ENCODE measurements at regions not wholly inside any gene's neighbourhood (a gene's known extent, or its start where the extent isn't known, plus 50 kb on each side); places are given as distances from the start of the nearest gene placed in this dataset.

GRCh38 chr18:61194726-61195125 is 138.5 kb upstream of the CDH20 start:
- Histone ChIP-seq H3K23ac (ENCODE audit: insufficient read length) (no peak overlapping the region), H3K27me3 (replicated peaks in 1 of 4; ENCODE audit: control insufficient read depth in 3 of 4, extremely low read depth in 1 of 4, insufficient read depth in 3 of 4, low read length in 3 of 4) (no peaks in the 10 kb centered on the region), H2BK20ac (ENCODE audit: low read length) (no peak overlapping the region), H3K9ac (replicated peaks in 1 of 4; ENCODE audit: extremely low read depth in 1 of 4, low read depth in 3 of 4, low read length in 3 of 4) (no peak overlapping the region), H4K20me1 (replicated peaks in 1 of 2; ENCODE audit: control insufficient read depth in 1 of 2, insufficient read depth in 2 of 2, low read length in 2 of 2) (no peaks in the 10 kb centered on the region), H2BK12ac (ENCODE audit: low read depth, low read length) (no peak overlapping the region), H2BK120ac (replicated peaks; ENCODE audit: low read depth, low read length) (no peak overlapping the region), H4K91ac (replicated peaks; ENCODE audit: insufficient read length, low read length) (no peak overlapping the region), H3K56ac (replicated peaks; ENCODE audit: insufficient read length, low read depth, low read length) (no peak overlapping the region), H2BK5ac (ENCODE audit: low read depth, low read length) (no peak overlapping the region), H2BK15ac (ENCODE audit: low read length) (no peak overlapping the region), H4K8ac (ENCODE audit: extremely low read depth, insufficient read depth, low read length) (no peak overlapping the region), H3K4me2 (ENCODE audit: insufficient read depth in 1 of 2, low read depth in 2 of 2, low read length in 2 of 2) (no peak overlapping the region), H3K79me2 (ENCODE audit: control insufficient read depth in 1 of 2, insufficient read depth in 2 of 2, low read length in 2 of 2) (no peaks in the 10 kb centered on the region), H3K4me3 (ENCODE audit: extremely low read depth in 1 of 4, insufficient read depth in 2 of 4, low read depth in 3 of 4, low read length in 4 of 4) (no peak overlapping the region), H3K79me1 (ENCODE audit: low read depth, low read length) (no peaks in the 10 kb centered on the region), H4K5ac (ENCODE audit: insufficient read length, low read depth, low read length) (no peak overlapping the region), H3K14ac (ENCODE audit: insufficient read length) (no peak overlapping the region), H2AK5ac (ENCODE audit: low read depth, low read length) (no peak overlapping the region), H2AFZ (ENCODE audit: low read length) (no peak overlapping the region), H3K18ac (ENCODE audit: extremely low read depth, low read length) (no peak overlapping the region), H3K4me1 (replicated peaks in 1 of 4; ENCODE audit: control insufficient read depth in 3 of 4, insufficient read depth in 4 of 4, low read length in 3 of 4) (no peaks in the 10 kb centered on the region), H3K9me3 (ENCODE audit: insufficient read depth in 2 of 2, low read depth in 1 of 2, low read length in 1 of 2) (no peaks in the 10 kb centered on the region), H3K4ac (replicated peaks; ENCODE audit: insufficient read length, low read depth, low read length) (no peak overlapping the region), H3K36me3 (ENCODE audit: control insufficient read depth in 2 of 4, insufficient read depth in 4 of 4, low read length in 3 of 4) (no peaks in the 10 kb centered on the region), H3K23me2 (ENCODE audit: low read depth, low read length) (no peaks in the 10 kb centered on the region; the same call in 1 of the 2 replicates), H3K27ac (ENCODE audit: low read depth, low read length) (no peak overlapping the region)
- no peak for DNase-seq (ENCODE audit: low read depth in 1 of 2, low spot score in 2 of 2)
- WGBS, 2 experiments (ENCODE audit: extremely low coverage in 1 of 2, insufficient coverage in 1 of 2, insufficient read length in 1 of 2, insufficient replicate concordance in 2 of 2, low coverage in 1 of 2, low lambda C conversion rate in 2 of 2, missing lambda C conversion rate in 1 of 2): 93% methylated on average over 4 of the region's 4 CpGs; no CpG with 5 or more reads in 1 of the 2 experiments
- no peak for FAIRE-seq
- POLR2A ChIA-PET (ENCODE audit: partially characterized antibody): no interaction called here
- CTCF ChIA-PET (ENCODE audit: partially characterized antibody): no interaction called here
- no peak for TF ChIP-seq SUZ12 (IDR thresholded peaks at IDR 0.05; ENCODE audit: low read length)
- no peak for TF ChIP-seq YY1 (IDR thresholded peaks at IDR 0.05; ENCODE audit: low read depth, low read length)
- TF ChIP-seq JUND (IDR thresholded peaks at IDR 0.05; ENCODE audit: low read length): no peak
- no peak for TF ChIP-seq USF2 (IDR thresholded peaks at IDR 0.05; ENCODE audit: low read length)
- TF ChIP-seq MAX (IDR thresholded peaks at IDR 0.05): no peak
- no peak for TF ChIP-seq JUN (IDR thresholded peaks at IDR 0.05; ENCODE audit: low read depth, low read length)
- TF ChIP-seq TAF7 (optimal IDR thresholded peaks at IDR 0.05; ENCODE audit: borderline replicate concordance, low read depth, low read length): no peak
- no peak for TF ChIP-seq SP4 (IDR thresholded peaks at IDR 0.05; ENCODE audit: low read length)
- no peak for TF ChIP-seq GTF2F1 (IDR thresholded peaks at IDR 0.05; ENCODE audit: borderline replicate concordance, low read depth, low read length)
- TF ChIP-seq KDM1A (IDR thresholded peaks at IDR 0.05; ENCODE audit: borderline replicate concordance, low read length): no peak
- TF ChIP-seq RFX5 (IDR thresholded peaks at IDR 0.05; ENCODE audit: borderline replicate concordance, low read depth, low read length): no peak
- no peak for TF ChIP-seq HDAC2 (IDR thresholded peaks at IDR 0.05; ENCODE audit: borderline replicate concordance in 1 of 2, low read depth in 2 of 2, low read length in 2 of 2)
- TF ChIP-seq BACH1 (IDR thresholded peaks at IDR 0.05; ENCODE audit: low read length): no peak
- no peak for TF ChIP-seq NANOG (IDR thresholded peaks at IDR 0.05; ENCODE audit: insufficient read depth, low read depth, low read length, poor library complexity, severe bottlenecking)
- TF ChIP-seq CREB1 (IDR thresholded peaks at IDR 0.05): no peak

Data from H1 (cell line).